K562 (cell line): ENCODE measurements at regions not wholly inside any gene's neighbourhood (a gene's known extent, or its start where the extent isn't known, plus 50 kb on each side); places are given as distances from the start of the nearest gene placed in this dataset.

ENCODE experiments used
- ATAC-seq: fragments of 200-7000 bp; cut with Tn5 transposase; 3 replicates; pipeline ENCODE4 v1.9.1; 2020; ENCODE audit warnings: moderate library complexity
- BruUV-seq: library from RNA; stranded (reverse); fragments of 400-500 nt; replicated peaks from 2 replicates; lab custom pipeline; 2021; lab: Mats Ljungman, UMichigan
- CTCF ChIA-PET: fragments of 300-600 bp; formaldehyde crosslinking; extraction: SDS; loops from one replicate; lab custom pipeline; 2021; ENCODE audit warnings: low intra/inter-chr PET ratio; lab: Yijun Ruan, JAX
- POLR2A ChIA-PET: fragments of 300-600, 350-650 bp; sonication (Branson Sonifier 250); formaldehyde crosslinking; extraction: SDS; loops from one replicate; lab custom pipeline; 2021; ENCODE audit warnings: antibody characterized with exemption, inconsistent platforms; lab: Yijun Ruan, JAX
- DNase-seq, 4 experiments: peaks; one replicate each; pipeline versions ENCODE4 v3.0.0 to v3.0.0-alpha.2; 2011 to 2018; ENCODE audit warnings: low spot score in 3 of 4, mixed read lengths in 3 of 4; ENCODE audit errors: extremely low read depth in 1 of 4
- FAIRE-seq: peaks from 2 replicates; lab custom pipeline; 2011; peaks lifted over from hg19 to GRCh38; lab: Jason Lieb, UNC
- H2AFZ ChIP-seq: 2 replicates; pipeline ENCODE4 v1.6.0; 2011; ENCODE audit warnings: low read depth, low read length, control low read depth, inconsistent platforms
- H3K27ac ChIP-seq: fragments of 200-600 bp; 3 replicates; pipeline ENCODE4 v1.8.0; 2011; ENCODE audit warnings: low read depth, mild to moderate bottlenecking, control low read depth, inconsistent platforms, low read length, moderate library complexity, mixed read lengths; ENCODE audit errors: extremely low read depth
- H3K27me3 ChIP-seq, 2 experiments: fragments of 300-600 bp in 1 of 2; 2 replicates in 1 of 2; 3 replicates in 1 of 2; pipeline versions ENCODE4 v1.6.0 to v1.8.0; 2011; ENCODE audit warnings: inconsistent platforms in 2 of 2, low read length in 2 of 2, mild to moderate bottlenecking in 1 of 2, mixed read lengths in 1 of 2, moderate library complexity in 1 of 2; ENCODE audit not compliant: control insufficient read depth in 2 of 2, insufficient read depth in 2 of 2
- H3K36me3 ChIP-seq: fragments of 300-600 bp; 3 replicates; pipeline ENCODE4 v1.8.0; 2011; ENCODE audit warnings: mild to moderate bottlenecking, low read length, inconsistent platforms; ENCODE audit not compliant: control insufficient read depth, insufficient read depth
- H3K4me1 ChIP-seq, 2 experiments: fragments of 200-600 bp in 1 of 2; replicated peaks in 1 of 2; 2 replicates in 1 of 2; 3 replicates in 1 of 2; pipeline versions ENCODE4 v1.5.1 to v1.8.0; 2011; ENCODE audit warnings: inconsistent platforms in 2 of 2, low read length in 2 of 2, mild to moderate bottlenecking in 1 of 2, mixed read lengths in 1 of 2, moderate library complexity in 1 of 2; ENCODE audit not compliant: control insufficient read depth in 2 of 2, insufficient read depth in 2 of 2
- H3K4me2 ChIP-seq: 2 replicates; pipeline ENCODE4 v1.6.1; 2011; ENCODE audit warnings: low read length, control low read depth, inconsistent platforms, mixed read lengths; ENCODE audit not compliant: insufficient read depth
- H3K4me3 ChIP-seq: fragments of 200-600 bp; sonication (generic), shearing (Covaris generic); 2 replicates; pipeline ENCODE4 v1.5.1; 2016; ENCODE audit warnings: control low read depth, inconsistent platforms
- H3K79me2 ChIP-seq: fragments of 200-600 bp; 3 replicates; pipeline ENCODE4 v1.8.0; 2011; ENCODE audit warnings: low read length, inconsistent platforms; ENCODE audit not compliant: control insufficient read depth, insufficient read depth
- H3K9ac ChIP-seq, 2 experiments: 2 replicates each; pipeline versions ENCODE4 v1.6.0 to v1.6.1; 2011; ENCODE audit warnings: low read depth in 2 of 2, low read length in 2 of 2, control low read depth in 1 of 2, inconsistent platforms in 1 of 2, mild to moderate bottlenecking in 1 of 2, mixed read lengths in 1 of 2; ENCODE audit not compliant: insufficient read depth in 1 of 2
- H3K9me1 ChIP-seq: one replicate; pipeline ENCODE4 v1.6.0; 2011; ENCODE audit warnings: inconsistent platforms, mild to moderate bottlenecking, low read length, moderate library complexity; ENCODE audit not compliant: control insufficient read depth, insufficient read depth
- H3K9me3 ChIP-seq: replicated peaks from 2 replicates; pipeline ENCODE4 v1.5.1; 2011; ENCODE audit warnings: low read depth, low read length, inconsistent platforms; ENCODE audit not compliant: control insufficient read depth, insufficient read depth
- H4K20me1 ChIP-seq: replicated peaks from 2 replicates; pipeline ENCODE4 v1.6.1; 2011; ENCODE audit warnings: low read length, inconsistent platforms, mixed read lengths; ENCODE audit not compliant: control insufficient read depth, insufficient read depth
- HMGXB4 ChIP-seq: sonication (generic); formaldehyde crosslinking; IDR thresholded peaks from 2 replicates; pipeline ENCODE4 v1.8.1; 2023; ENCODE audit warnings: mild to moderate bottlenecking, missing genetic modification reagents
- HNRNPUL1 ChIP-seq: fragments of 200-400 bp; formaldehyde crosslinking; IDR thresholded peaks from 2 replicates; pipeline ENCODE4 v1.6.1; 2017; ENCODE audit warnings: low read length
- SUPT5H ChIP-seq: fragments of 450-650 bp; IDR thresholded peaks from 2 replicates; pipeline ENCODE4 v1.6.1; 2016
- XRCC5 ChIP-seq: fragments of 200-400 bp; formaldehyde crosslinking; IDR thresholded peaks from 2 replicates; pipeline ENCODE4 v1.6.1; 2017; ENCODE audit warnings: low read depth, mild to moderate bottlenecking, low read length
- ZNF507 ChIP-seq: conservative IDR thresholded peaks from 2 replicates; pipeline ENCODE4 v1.6.1; 2017; ENCODE audit warnings: missing genetic modification characterization, missing compliant biosample characterization
- WGBS: fragments of 100-300 bp; shearing (Covaris generic); methylation state at CpG from one replicate; pipeline ENCODE4 v1.1.6; 2016; ENCODE audit warnings: low coverage, mixed read lengths; ENCODE audit not compliant: insufficient coverage; ENCODE audit errors: missing lambda C conversion rate; 5-methylcytosine and 5-hydroxymethylcytosine counted together
- in situ Hi-C: fragments of 300-500 bp; cut with MboI; formaldehyde crosslinking; loops from 4 replicates; pipeline ENCODE4 v1.15.0; 2018; ENCODE audit warnings: inconsistent platforms, mixed read lengths
- intact Hi-C: fragments of 100-400 bp; cut with micrococcal nuclease; formaldehyde crosslinking; loops from 2 replicates; pipeline ENCODE4 v1.14.2; 2022
- TF ChIP-seq, protein P1 (sequence below): fragments of 250-450 bp; sonication (Bioruptor Pico); IDR thresholded peaks from 2 replicates; pipeline ENCODE4 v1.4.0; 2020; ENCODE audit warnings: mild to moderate bottlenecking, moderate library complexity
- TF ChIP-seq, protein P2 (sequence below): sonication (generic); formaldehyde crosslinking; IDR thresholded peaks from 2 replicates; pipeline ENCODE4 v1.8.1; 2022; ENCODE audit warnings: missing genetic modification reagents

DNA sequence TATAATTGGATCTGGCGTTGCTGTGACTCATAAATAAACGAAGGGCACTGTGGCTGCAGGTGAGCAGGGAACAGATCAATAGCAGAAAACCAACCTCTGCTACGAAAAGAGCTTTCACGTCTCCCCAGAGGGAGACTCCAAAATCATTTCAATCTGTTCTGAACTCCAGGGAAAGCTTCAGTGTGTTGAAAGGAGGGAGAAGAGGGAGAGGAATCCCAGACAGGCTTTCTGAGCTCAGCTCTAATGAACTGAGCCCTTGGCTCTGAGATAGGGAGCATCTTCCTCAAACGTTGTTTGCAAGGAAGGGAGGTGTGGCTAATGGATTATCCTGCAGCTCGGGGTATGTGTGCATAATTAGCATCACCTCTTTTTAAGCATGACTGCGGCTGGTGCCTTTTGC lies 288.0 kb upstream of the IRX4 start:
- peaks cover 47 to 76% of the 10 kb centered on the region in 2 experiments for H3K27me3 ChIP-seq
- H3K4me1 ChIP-seq, result peaks cover 0 to 3% of the 10 kb centered on the region in 2 experiments; a peak in 1 of 5 replicates
- ChIA-PET POLR2A (interaction anchor here (0.6 to 0.7 kb wide), 3 partner anchors 12 to 132 kb away, joined by 3 read pairs; no protein-coding TSS in a partner anchor), CTCF (no interaction called here)
- H3K9me3 ChIP-seq, result no peaks in the 10 kb centered on the region
- no TSS peak for BruUV-seq
- in situ Hi-C loops, result no loop called here
- H3K27ac ChIP-seq, result no peak overlapping the region
- intact Hi-C loops, result no loop called here
- WGBS, result 1% methylated on average over 7 of the region's 7 CpGs
- no peak for TF ChIP-seq ZNF507
- TF ChIP-seq XRCC5, result no peak
- TF ChIP-seq, protein P1, sequence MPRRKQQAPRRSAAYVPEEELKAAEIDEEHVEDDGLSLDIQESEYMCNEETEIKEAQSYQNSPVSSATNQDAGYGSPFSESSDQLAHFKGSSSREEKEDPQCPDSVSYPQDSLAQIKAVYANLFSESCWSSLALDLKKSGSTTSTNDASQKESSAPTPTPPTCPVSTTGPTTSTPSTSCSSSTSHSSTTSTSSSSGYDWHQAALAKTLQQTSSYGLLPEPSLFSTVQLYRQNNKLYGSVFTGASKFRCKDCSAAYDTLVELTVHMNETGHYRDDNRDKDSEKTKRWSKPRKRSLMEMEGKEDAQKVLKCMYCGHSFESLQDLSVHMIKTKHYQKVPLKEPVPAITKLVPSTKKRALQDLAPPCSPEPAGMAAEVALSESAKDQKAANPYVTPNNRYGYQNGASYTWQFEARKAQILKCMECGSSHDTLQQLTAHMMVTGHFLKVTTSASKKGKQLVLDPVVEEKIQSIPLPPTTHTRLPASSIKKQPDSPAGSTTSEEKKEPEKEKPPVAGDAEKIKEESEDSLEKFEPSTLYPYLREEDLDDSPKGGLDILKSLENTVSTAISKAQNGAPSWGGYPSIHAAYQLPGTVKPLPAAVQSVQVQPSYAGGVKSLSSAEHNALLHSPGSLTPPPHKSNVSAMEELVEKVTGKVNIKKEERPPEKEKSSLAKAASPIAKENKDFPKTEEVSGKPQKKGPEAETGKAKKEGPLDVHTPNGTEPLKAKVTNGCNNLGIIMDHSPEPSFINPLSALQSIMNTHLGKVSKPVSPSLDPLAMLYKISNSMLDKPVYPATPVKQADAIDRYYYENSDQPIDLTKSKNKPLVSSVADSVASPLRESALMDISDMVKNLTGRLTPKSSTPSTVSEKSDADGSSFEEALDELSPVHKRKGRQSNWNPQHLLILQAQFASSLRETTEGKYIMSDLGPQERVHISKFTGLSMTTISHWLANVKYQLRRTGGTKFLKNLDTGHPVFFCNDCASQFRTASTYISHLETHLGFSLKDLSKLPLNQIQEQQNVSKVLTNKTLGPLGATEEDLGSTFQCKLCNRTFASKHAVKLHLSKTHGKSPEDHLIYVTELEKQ (CRISPR knock-in tag), result no peak
- no peak for TF ChIP-seq HNRNPUL1
- TF ChIP-seq HMGXB4 (CRISPR knock-in tag), result no peak
- TF ChIP-seq, protein P2, sequence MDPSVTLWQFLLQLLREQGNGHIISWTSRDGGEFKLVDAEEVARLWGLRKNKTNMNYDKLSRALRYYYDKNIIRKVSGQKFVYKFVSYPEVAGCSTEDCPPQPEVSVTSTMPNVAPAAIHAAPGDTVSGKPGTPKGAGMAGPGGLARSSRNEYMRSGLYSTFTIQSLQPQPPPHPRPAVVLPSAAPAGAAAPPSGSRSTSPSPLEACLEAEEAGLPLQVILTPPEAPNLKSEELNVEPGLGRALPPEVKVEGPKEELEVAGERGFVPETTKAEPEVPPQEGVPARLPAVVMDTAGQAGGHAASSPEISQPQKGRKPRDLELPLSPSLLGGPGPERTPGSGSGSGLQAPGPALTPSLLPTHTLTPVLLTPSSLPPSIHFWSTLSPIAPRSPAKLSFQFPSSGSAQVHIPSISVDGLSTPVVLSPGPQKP (CRISPR knock-in tag), result no peak
- TF ChIP-seq SUPT5H, result no peak
- ATAC-seq, result no peak
- no peak overlapping the region for H3K4me2 ChIP-seq
- no peaks in the 10 kb centered on the region for H3K36me3 ChIP-seq
- FAIRE-seq, result no peak
- no peak overlapping the region for H2AFZ ChIP-seq
- H3K9ac ChIP-seq, result no peak overlapping the region
- H3K4me3 ChIP-seq, result no peak overlapping the region
- no peak for DNase-seq
- no peaks in the 10 kb centered on the region for H3K9me1 ChIP-seq
- no peaks in the 10 kb centered on the region for H3K79me2 ChIP-seq
- H4K20me1 ChIP-seq, result peaks cover 4% of the 10 kb centered on the region
